ENCODE measurements at regions not wholly inside any gene's neighbourhood (a gene's known extent, or its start where the extent isn't known, plus 50 kb on each side); places are given as distances from the start of the nearest gene placed in this dataset.

- no peak overlapping the region for H3K27ac ChIP-seq (ENCODE audit: low read depth, low read length)
- H3K4me3 ChIP-seq (ENCODE audit: low read depth, low read length): no peak overlapping the region
- ChIA-PET CTCF (no interaction called here), POLR2A (no interaction called here)
- no peak for TF ChIP-seq CTCF (IDR thresholded peaks at IDR 0.05; ENCODE audit: low read depth, low read length)
- H3K27me3 ChIP-seq (ENCODE audit: control insufficient read depth, insufficient read depth, low read length): peaks cover 7% of the 10 kb centered on the region
- H3K9me3 ChIP-seq (ENCODE audit: control insufficient read depth, insufficient read depth, low read length): peaks cover 3% of the 10 kb centered on the region
- no peak for DNase-seq (ENCODE audit: low read depth, low spot score)
Measured at GRCh38 chr10:78305311-78305710, 271.6 kb downstream of the RPS24 start.

- no peaks in the 10 kb centered on the region for H3K9me3 ChIP-seq (ENCODE audit: control insufficient read depth, insufficient read depth, low read length)
- ChIA-PET CTCF (interaction anchor here (0.7 kb wide), 1 partner anchor 259 kb away, joined by 3 read pairs; no protein-coding TSS in a partner anchor), POLR2A (no interaction called here)
Measured at GRCh38 chr10:78306358-78306757, 272.7 kb downstream of the RPS24 start.

GRCh38 chr10:78307576-78307975, 273.9 kb downstream of the RPS24 start:
- no peak for DNase-seq (ENCODE audit: low read depth, low spot score)
- CTCF ChIA-PET: no interaction called here
- Histone ChIP-seq H3K4me3 (ENCODE audit: low read depth, low read length) (no peak overlapping the region), H3K9me3 (ENCODE audit: control insufficient read depth, insufficient read depth, low read length) (no peaks in the 10 kb centered on the region), H3K27ac (ENCODE audit: low read depth, low read length) (no peak overlapping the region), H3K27me3 (ENCODE audit: control insufficient read depth, insufficient read depth, low read length) (peaks cover 7% of the 10 kb centered on the region)
- TF ChIP-seq CTCF (IDR thresholded peaks at IDR 0.05; ENCODE audit: low read depth, low read length): no peak
- POLR2A ChIA-PET: no interaction called here

More at GRCh38 chr10:78306358-78306757, 272.7 kb downstream of the RPS24 start:
- Histone ChIP-seq H3K27ac (ENCODE audit: low read depth, low read length) (no peak overlapping the region), H3K27me3 (ENCODE audit: control insufficient read depth, insufficient read depth, low read length) (peaks cover 7% of the 10 kb centered on the region), H3K4me3 (ENCODE audit: low read depth, low read length) (no peak overlapping the region)
- TF ChIP-seq CTCF (IDR thresholded peaks at IDR 0.05; ENCODE audit: low read depth, low read length): no peak
- no peak for DNase-seq (ENCODE audit: low read depth, low spot score)

GRCh38 chr10:78309536-78310237, 276.0 kb downstream of the RPS24 start:
- peaks cover 11% of the 10 kb centered on the region for H3K27me3 ChIP-seq (ENCODE audit: control insufficient read depth, insufficient read depth, low read length)
- no peaks in the 10 kb centered on the region; the same call in 1 of the 2 replicates for H3K9me3 ChIP-seq (ENCODE audit: control insufficient read depth, insufficient read depth, low read length)
- DNase-seq (ENCODE audit: low read depth, low spot score): no peak
- CTCF ChIA-PET: no interaction called here
- no peak for TF ChIP-seq CTCF (IDR thresholded peaks at IDR 0.05; ENCODE audit: low read depth, low read length)
- no peak overlapping the region for H3K27ac ChIP-seq (ENCODE audit: low read depth, low read length)
- H3K4me3 ChIP-seq (ENCODE audit: low read depth, low read length): no peak overlapping the region
- POLR2A ChIA-PET: no interaction called here

- H3K9me3 ChIP-seq (ENCODE audit: control insufficient read depth, insufficient read depth, low read length): no peaks in the 10 kb centered on the region; the same call in 1 of the 2 replicates
- POLR2A ChIA-PET: no interaction called here
- no peak for TF ChIP-seq CTCF (IDR thresholded peaks at IDR 0.05; ENCODE audit: low read depth, low read length)
- H3K4me3 ChIP-seq (ENCODE audit: low read depth, low read length): no peak overlapping the region
- DNase-seq (ENCODE audit: low read depth, low spot score): no peak
- no peak overlapping the region for H3K27ac ChIP-seq (ENCODE audit: low read depth, low read length)
- CTCF ChIA-PET: no interaction called here
- peaks cover 11% of the 10 kb centered on the region for H3K27me3 ChIP-seq (ENCODE audit: control insufficient read depth, insufficient read depth, low read length)
Measured at GRCh38 chr10:78310481-78311080, 276.9 kb downstream of the RPS24 start.
